ENCODE measurements at regions not wholly inside any gene's neighbourhood (a gene's known extent, or its start where the extent isn't known, plus 50 kb on each side); places are given as distances from the start of the nearest gene placed in this dataset.

DNA sequence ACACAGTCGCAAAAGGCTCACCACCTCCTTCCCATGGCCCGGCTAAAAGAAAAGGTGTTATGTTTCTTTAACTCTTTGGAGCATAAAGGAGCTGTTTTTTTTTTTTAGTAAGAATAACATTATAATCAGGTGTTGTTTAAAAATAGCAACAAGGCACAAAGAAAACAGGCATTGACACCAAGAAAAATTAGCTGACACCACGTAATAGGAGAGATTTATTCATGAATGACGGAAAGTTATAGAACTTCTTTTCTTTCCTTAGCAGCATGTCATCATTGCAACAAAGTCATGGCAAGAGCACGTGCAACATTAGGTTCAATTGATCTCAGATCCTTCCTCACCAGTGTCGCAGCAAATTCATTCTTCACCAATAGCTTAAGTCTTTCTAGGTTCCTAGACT, 302.9 kb upstream of the ZFP42 start:
- TF ChIP-seq ZNF274 (IDR thresholded peaks at IDR 0.05; ENCODE audit: low read depth, low read length) = no peak
- no peak for TF ChIP-seq YY1 (IDR thresholded peaks at IDR 0.05; ENCODE audit: insufficient read depth, insufficient read length)

Data from NT2/D1 (cell line).